ENCODE measurements at regions not wholly inside any gene's neighbourhood (a gene's known extent, or its start where the extent isn't known, plus 50 kb on each side); places are given as distances from the start of the nearest gene placed in this dataset.

GRCh38 chr20:58145506-58146080 is 82.9 kb downstream of the ANKRD60 start:
- TF ChIP-seq CTCF (conservative IDR thresholded peaks at IDR 0.05; ENCODE audit: low read length) = no peak
- no peak for TF ChIP-seq EZH2phosphoT487 (IDR thresholded peaks at IDR 0.05; ENCODE audit: borderline replicate concordance, low read depth, low read length)
- no peak overlapping the region for H3K27ac ChIP-seq (ENCODE audit: low read depth, low read length, poor library complexity, severe bottlenecking)
- no peak for DNase-seq (ENCODE audit: low spot score)
- ChIA-PET CTCF (ENCODE audit: unreplicated experiment) (no interaction called here), POLR2A (interaction anchor here (0.6 to 0.8 kb wide), 2 partner anchors 131 to 1494 kb away, joined by 3 to 4 read pairs; no protein-coding TSS in a partner anchor)
- H2AFZ ChIP-seq (ENCODE audit: low read length) = no peak overlapping the region
- no peak overlapping the region for H3K4me3 ChIP-seq (ENCODE audit: low read depth, low read length, poor library complexity, severe bottlenecking)
- H4K20me1 ChIP-seq (ENCODE audit: insufficient read depth, low read length) = no peaks in the 10 kb centered on the region
- H3K9me3 ChIP-seq (ENCODE audit: low read length) = no peaks in the 10 kb centered on the region
- no peaks in the 10 kb centered on the region for H3K36me3 ChIP-seq (ENCODE audit: insufficient read depth, low read length)
- H3K4me1 ChIP-seq (ENCODE audit: insufficient read depth, low read length, poor library complexity, severe bottlenecking) = no peaks in the 10 kb centered on the region
- H3K9me2 ChIP-seq (ENCODE audit: insufficient read depth, low read length) = no peaks in the 10 kb centered on the region
- intact Hi-C loops (cut with micrococcal nuclease; ENCODE audit: unreplicated experiment) = no loop called here
- no TSS peak for BruUV-seq (replicated peaks)
- H3K4me2 ChIP-seq (ENCODE audit: low read length) = no peak overlapping the region
- no peaks in the 10 kb centered on the region for H3K79me2 ChIP-seq (ENCODE audit: insufficient read depth, low read depth, low read length)

- TF ChIP-seq CTCF (conservative IDR thresholded peaks at IDR 0.05; ENCODE audit: low read length) = no peak
- TF ChIP-seq EZH2phosphoT487 (IDR thresholded peaks at IDR 0.05; ENCODE audit: borderline replicate concordance, low read depth, low read length) = no peak
- Histone ChIP-seq H3K4me3 (ENCODE audit: low read depth, low read length, poor library complexity, severe bottlenecking) (no peak overlapping the region), H3K4me1 (ENCODE audit: insufficient read depth, low read length, poor library complexity, severe bottlenecking) (no peaks in the 10 kb centered on the region), H3K36me3 (ENCODE audit: insufficient read depth, low read length) (no peaks in the 10 kb centered on the region), H3K4me2 (ENCODE audit: low read length) (no peak overlapping the region), H3K9me2 (ENCODE audit: insufficient read depth, low read length) (no peaks in the 10 kb centered on the region), H3K27ac (ENCODE audit: low read depth, low read length, poor library complexity, severe bottlenecking) (no peak overlapping the region), H4K20me1 (ENCODE audit: insufficient read depth, low read length) (no peaks in the 10 kb centered on the region), H2AFZ (ENCODE audit: low read length) (no peak overlapping the region), H3K79me2 (ENCODE audit: insufficient read depth, low read depth, low read length) (no peaks in the 10 kb centered on the region), H3K9me3 (ENCODE audit: low read length) (no peaks in the 10 kb centered on the region)
- CTCF ChIA-PET (ENCODE audit: unreplicated experiment) = no interaction called here
- BruUV-seq (replicated peaks) = no TSS peak
- intact Hi-C loops (cut with micrococcal nuclease; ENCODE audit: unreplicated experiment) = no loop called here
- no peak for DNase-seq (ENCODE audit: low spot score)
- POLR2A ChIA-PET = interaction anchor here (0.6 kb wide), 1 partner anchor 9 kb away, joined by 3 read pairs; no protein-coding TSS in a partner anchor
Measured at GRCh38 chr20:58144096-58144495, 84.4 kb downstream of the ANKRD60 start.

GRCh38 chr20:58143531-58143930 is 84.9 kb downstream of the ANKRD60 start:
- no peak for DNase-seq (ENCODE audit: low spot score)
- BruUV-seq (replicated peaks) = no TSS peak
- Histone ChIP-seq H3K9me2 (ENCODE audit: insufficient read depth, low read length) (no peaks in the 10 kb centered on the region), H2AFZ (ENCODE audit: low read length) (no peak overlapping the region), H3K79me2 (ENCODE audit: insufficient read depth, low read depth, low read length) (no peaks in the 10 kb centered on the region), H3K36me3 (ENCODE audit: insufficient read depth, low read length) (no peaks in the 10 kb centered on the region), H4K20me1 (ENCODE audit: insufficient read depth, low read length) (no peaks in the 10 kb centered on the region), H3K4me1 (ENCODE audit: insufficient read depth, low read length, poor library complexity, severe bottlenecking) (no peaks in the 10 kb centered on the region), H3K27ac (ENCODE audit: low read depth, low read length, poor library complexity, severe bottlenecking) (no peak overlapping the region), H3K4me2 (ENCODE audit: low read length) (no peak overlapping the region), H3K4me3 (ENCODE audit: low read depth, low read length, poor library complexity, severe bottlenecking) (no peak overlapping the region), H3K9me3 (ENCODE audit: low read length) (no peaks in the 10 kb centered on the region)
- TF ChIP-seq EZH2phosphoT487 (IDR thresholded peaks at IDR 0.05; ENCODE audit: borderline replicate concordance, low read depth, low read length) (no peak), CTCF (conservative IDR thresholded peaks at IDR 0.05; ENCODE audit: low read length) (no peak)
- ChIA-PET CTCF (ENCODE audit: unreplicated experiment) (no interaction called here), POLR2A (interaction anchor here (0.6 kb wide), 1 partner anchor 8 kb away, joined by 3 read pairs; no protein-coding TSS in a partner anchor)
- intact Hi-C loops (cut with micrococcal nuclease; ENCODE audit: unreplicated experiment) = no loop called here

Measured in OCI-LY7 (cell line).